H1 (cell line): ENCODE measurements at regions not wholly inside any gene's neighbourhood (a gene's known extent, or its start where the extent isn't known, plus 50 kb on each side); places are given as distances from the start of the nearest gene placed in this dataset.

Source experiments
- ASH2L ChIP-seq: fragments of 200-600, 300-600 bp; sonication (generic); IDR thresholded peaks from one replicate; pipeline ENCODE4 v1.7.1; 2017; ENCODE audit warnings: low read length
- CBX8 ChIP-seq: fragments of 300-800, 300-1000 bp; sonication (generic); IDR thresholded peaks from 2 replicates; pipeline ENCODE4 v1.7.1; 2016; ENCODE audit warnings: low read depth, low read length, borderline replicate concordance
- CTBP2 ChIP-seq: IDR thresholded peaks from 2 replicates; pipeline ENCODE4 v1.7.0; 2011; ENCODE audit warnings: borderline replicate concordance, mild to moderate bottlenecking, moderate library complexity, mixed read lengths, low read length; ENCODE audit not compliant: insufficient read depth, insufficient read length
- CTCF ChIP-seq, 3 experiments: IDR thresholded peaks; 1 replicate in 2 of 3; 2 replicates in 1 of 3; pipeline versions ENCODE4 v1.5.1 to v1.6.1; 2011; ENCODE audit warnings: low read length in 3 of 3, mild to moderate bottlenecking in 3 of 3, inconsistent platforms in 2 of 3, low read depth in 1 of 3, moderate library complexity in 1 of 3; ENCODE audit not compliant: insufficient read depth in 1 of 3; ENCODE audit errors: control extremely low read depth in 1 of 3
- KDM4A ChIP-seq: IDR thresholded peaks from one replicate; pipeline ENCODE4 v1.7.1; 2012; ENCODE audit warnings: low read depth, mild to moderate bottlenecking, moderate library complexity, low read length, inconsistent platforms; ENCODE audit not compliant: severe bottlenecking
- SIRT6 ChIP-seq: IDR thresholded peaks from one replicate; pipeline ENCODE4 v1.7.1; 2012; ENCODE audit warnings: low read length, inconsistent platforms
- SRF ChIP-seq: IDR thresholded peaks from 2 replicates; pipeline ENCODE4 v1.6.1; 2011; ENCODE audit warnings: mild to moderate bottlenecking, low read depth, low read length, moderate library complexity
- ZNF274 ChIP-seq: IDR thresholded peaks from 2 replicates; pipeline ENCODE4 v1.7.0; 2012; ENCODE audit warnings: low read length, borderline replicate concordance; ENCODE audit errors: extremely low read depth

GRCh38 chr10:22849077-22849805 is 78.6 kb upstream of the ARMC3 start (continued):
- TF ChIP-seq CBX8, result no peak
- TF ChIP-seq ZNF274, result no peak
- no peak for TF ChIP-seq CTBP2
- no peak for TF ChIP-seq CTCF (IDR thresholded peaks at IDR 0.05; ENCODE audit: control extremely low read depth in 1 of 3, insufficient read depth in 1 of 3, low read depth in 1 of 3, low read length in 3 of 3)
- TF ChIP-seq SIRT6, result no peak
- TF ChIP-seq KDM4A, result no peak
- TF ChIP-seq ASH2L, result no peak
- TF ChIP-seq SRF, result no peak
